ENCODE measurements at regions not wholly inside any gene's neighbourhood (a gene's known extent, or its start where the extent isn't known, plus 50 kb on each side); places are given as distances from the start of the nearest gene placed in this dataset.

DNA sequence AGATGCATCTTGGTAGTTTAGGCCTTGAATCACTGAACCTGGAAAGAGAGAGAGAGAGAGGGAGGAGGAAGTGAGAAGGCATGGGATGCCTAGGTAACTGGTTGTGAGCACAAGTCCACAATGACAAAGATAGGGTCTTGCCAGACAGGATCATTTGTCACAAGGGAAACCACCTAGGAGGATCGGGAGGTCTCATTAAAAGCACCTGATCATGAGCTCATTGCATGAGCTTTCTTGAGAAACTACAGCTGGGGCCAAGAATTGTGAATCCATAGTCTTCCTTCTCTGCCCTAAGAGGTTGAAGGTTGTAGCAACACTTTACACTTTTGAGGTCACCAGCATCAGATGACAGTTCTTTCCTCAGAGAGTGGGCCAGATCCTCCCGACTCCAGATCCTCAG, 195.7 kb downstream of the CD83 start:
- Histone ChIP-seq H3K27me3 (ENCODE audit: insufficient read depth, low read depth, low read length) (no peaks in the 10 kb centered on the region), H3F3A (ENCODE audit: insufficient read depth, low read length, poor library complexity, severe bottlenecking) (no peaks in the 10 kb centered on the region), H3K4me3 (ENCODE audit: low read length) (no peak overlapping the region), H3K9me3 (ENCODE audit: low read length) (no peaks in the 10 kb centered on the region), H2AFZ (ENCODE audit: low read depth, low read length) (no peak overlapping the region), H3K27ac (ENCODE audit: low read length) (no peak overlapping the region), H3K4me2 (ENCODE audit: low read length) (no peak overlapping the region), H3K9me2 (ENCODE audit: insufficient read depth, low read length) (no peaks in the 10 kb centered on the region), H3K79me2 (replicated peaks; ENCODE audit: insufficient read depth, low read length) (no peaks in the 10 kb centered on the region), H3K36me3 (ENCODE audit: insufficient read depth, low read length) (no peaks in the 10 kb centered on the region), H3K9ac (ENCODE audit: low read length) (no peak overlapping the region), H4K20me1 (ENCODE audit: insufficient read depth) (no peaks in the 10 kb centered on the region)
- TF ChIP-seq RAD21 (conservative IDR thresholded peaks at IDR 0.05) (no peak), SMC3 (conservative IDR thresholded peaks at IDR 0.05; ENCODE audit: poor library complexity) (no peak), POLR2AphosphoS5 (IDR thresholded peaks at IDR 0.05) (no peak), EZH2 (IDR thresholded peaks at IDR 0.05; ENCODE audit: borderline replicate concordance, insufficient read depth, low read length, poor library complexity, severe bottlenecking) (no peak), MXI1 (conservative IDR thresholded peaks at IDR 0.05; ENCODE audit: poor library complexity, severe bottlenecking) (no peak), EP300 (conservative IDR thresholded peaks at IDR 0.05; ENCODE audit: poor library complexity, severe bottlenecking) (no peak), TAF1 (IDR thresholded peaks at IDR 0.05; ENCODE audit: low read depth) (no peak)
- TF ChIP-seq, protein P1, sequence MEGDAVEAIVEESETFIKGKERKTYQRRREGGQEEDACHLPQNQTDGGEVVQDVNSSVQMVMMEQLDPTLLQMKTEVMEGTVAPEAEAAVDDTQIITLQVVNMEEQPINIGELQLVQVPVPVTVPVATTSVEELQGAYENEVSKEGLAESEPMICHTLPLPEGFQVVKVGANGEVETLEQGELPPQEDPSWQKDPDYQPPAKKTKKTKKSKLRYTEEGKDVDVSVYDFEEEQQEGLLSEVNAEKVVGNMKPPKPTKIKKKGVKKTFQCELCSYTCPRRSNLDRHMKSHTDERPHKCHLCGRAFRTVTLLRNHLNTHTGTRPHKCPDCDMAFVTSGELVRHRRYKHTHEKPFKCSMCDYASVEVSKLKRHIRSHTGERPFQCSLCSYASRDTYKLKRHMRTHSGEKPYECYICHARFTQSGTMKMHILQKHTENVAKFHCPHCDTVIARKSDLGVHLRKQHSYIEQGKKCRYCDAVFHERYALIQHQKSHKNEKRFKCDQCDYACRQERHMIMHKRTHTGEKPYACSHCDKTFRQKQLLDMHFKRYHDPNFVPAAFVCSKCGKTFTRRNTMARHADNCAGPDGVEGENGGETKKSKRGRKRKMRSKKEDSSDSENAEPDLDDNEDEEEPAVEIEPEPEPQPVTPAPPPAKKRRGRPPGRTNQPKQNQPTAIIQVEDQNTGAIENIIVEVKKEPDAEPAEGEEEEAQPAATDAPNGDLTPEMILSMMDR (IDR thresholded peaks at IDR 0.05; ENCODE audit: poor library complexity, severe bottlenecking) = no peak
- TF ChIP-seq, protein P2, sequence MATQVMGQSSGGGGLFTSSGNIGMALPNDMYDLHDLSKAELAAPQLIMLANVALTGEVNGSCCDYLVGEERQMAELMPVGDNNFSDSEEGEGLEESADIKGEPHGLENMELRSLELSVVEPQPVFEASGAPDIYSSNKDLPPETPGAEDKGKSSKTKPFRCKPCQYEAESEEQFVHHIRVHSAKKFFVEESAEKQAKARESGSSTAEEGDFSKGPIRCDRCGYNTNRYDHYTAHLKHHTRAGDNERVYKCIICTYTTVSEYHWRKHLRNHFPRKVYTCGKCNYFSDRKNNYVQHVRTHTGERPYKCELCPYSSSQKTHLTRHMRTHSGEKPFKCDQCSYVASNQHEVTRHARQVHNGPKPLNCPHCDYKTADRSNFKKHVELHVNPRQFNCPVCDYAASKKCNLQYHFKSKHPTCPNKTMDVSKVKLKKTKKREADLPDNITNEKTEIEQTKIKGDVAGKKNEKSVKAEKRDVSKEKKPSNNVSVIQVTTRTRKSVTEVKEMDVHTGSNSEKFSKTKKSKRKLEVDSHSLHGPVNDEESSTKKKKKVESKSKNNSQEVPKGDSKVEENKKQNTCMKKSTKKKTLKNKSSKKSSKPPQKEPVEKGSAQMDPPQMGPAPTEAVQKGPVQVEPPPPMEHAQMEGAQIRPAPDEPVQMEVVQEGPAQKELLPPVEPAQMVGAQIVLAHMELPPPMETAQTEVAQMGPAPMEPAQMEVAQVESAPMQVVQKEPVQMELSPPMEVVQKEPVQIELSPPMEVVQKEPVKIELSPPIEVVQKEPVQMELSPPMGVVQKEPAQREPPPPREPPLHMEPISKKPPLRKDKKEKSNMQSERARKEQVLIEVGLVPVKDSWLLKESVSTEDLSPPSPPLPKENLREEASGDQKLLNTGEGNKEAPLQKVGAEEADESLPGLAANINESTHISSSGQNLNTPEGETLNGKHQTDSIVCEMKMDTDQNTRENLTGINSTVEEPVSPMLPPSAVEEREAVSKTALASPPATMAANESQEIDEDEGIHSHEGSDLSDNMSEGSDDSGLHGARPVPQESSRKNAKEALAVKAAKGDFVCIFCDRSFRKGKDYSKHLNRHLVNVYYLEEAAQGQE (IDR thresholded peaks at IDR 0.05; ENCODE audit: borderline replicate concordance) = no peak

DNA sequence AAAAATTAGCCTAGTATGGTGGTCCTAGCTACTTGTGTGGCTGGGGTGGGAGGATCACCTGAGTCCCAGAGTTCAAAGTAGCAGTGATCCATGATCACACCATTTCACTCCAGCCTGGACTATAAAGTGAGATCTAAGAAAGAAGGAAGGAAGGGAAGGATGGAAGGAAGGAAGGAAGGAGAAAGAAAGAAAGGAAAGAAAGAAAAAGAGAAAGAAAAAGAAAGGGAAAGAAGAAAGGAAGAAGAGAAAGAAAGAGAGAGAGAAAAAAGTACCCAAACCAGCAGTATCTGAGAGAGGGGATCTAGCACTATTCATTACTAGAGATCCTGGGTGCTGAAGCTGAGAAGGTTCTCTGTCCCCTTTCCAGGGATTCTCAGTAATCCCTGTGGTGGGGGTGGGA, 197.8 kb downstream of the CD83 start:
- H3K9me2 ChIP-seq (ENCODE audit: insufficient read depth, low read length) = no peaks in the 10 kb centered on the region
- no peaks in the 10 kb centered on the region for H3K36me3 ChIP-seq (ENCODE audit: insufficient read depth, low read length)
- no peaks in the 10 kb centered on the region for H3K27me3 ChIP-seq (ENCODE audit: insufficient read depth, low read depth, low read length)
- H2AFZ ChIP-seq (ENCODE audit: low read depth, low read length) = no peak overlapping the region
- H3F3A ChIP-seq (ENCODE audit: insufficient read depth, low read length, poor library complexity, severe bottlenecking) = no peaks in the 10 kb centered on the region
- H3K4me2 ChIP-seq (ENCODE audit: low read length) = no peak overlapping the region
- no peak overlapping the region for H3K9ac ChIP-seq (ENCODE audit: low read length)
- TF ChIP-seq, protein P1 (IDR thresholded peaks at IDR 0.05; ENCODE audit: poor library complexity, severe bottlenecking) = no peak
- TF ChIP-seq RAD21 (conservative IDR thresholded peaks at IDR 0.05) (no peak), TAF1 (IDR thresholded peaks at IDR 0.05; ENCODE audit: low read depth) (no peak), MXI1 (conservative IDR thresholded peaks at IDR 0.05; ENCODE audit: poor library complexity, severe bottlenecking) (no peak), EZH2 (IDR thresholded peaks at IDR 0.05; ENCODE audit: borderline replicate concordance, insufficient read depth, low read length, poor library complexity, severe bottlenecking) (no peak), EP300 (conservative IDR thresholded peaks at IDR 0.05; ENCODE audit: poor library complexity, severe bottlenecking) (no peak), POLR2AphosphoS5 (IDR thresholded peaks at IDR 0.05) (no peak), SMC3 (conservative IDR thresholded peaks at IDR 0.05; ENCODE audit: poor library complexity) (no peak)
- TF ChIP-seq, protein P2 (IDR thresholded peaks at IDR 0.05; ENCODE audit: borderline replicate concordance) = no peak
- no peak overlapping the region for H3K4me3 ChIP-seq (ENCODE audit: low read length)
- H3K79me2 ChIP-seq (replicated peaks; ENCODE audit: insufficient read depth, low read length) = no peaks in the 10 kb centered on the region
- no peak overlapping the region for H3K27ac ChIP-seq (ENCODE audit: low read length)
- no peaks in the 10 kb centered on the region for H4K20me1 ChIP-seq (ENCODE audit: insufficient read depth)
- H3K9me3 ChIP-seq (ENCODE audit: low read length) = no peaks in the 10 kb centered on the region
